ENCODE measurements at regions not wholly inside any gene's neighbourhood (a gene's known extent, or its start where the extent isn't known, plus 50 kb on each side); places are given as distances from the start of the nearest gene placed in this dataset.

- TF ChIP-seq CTCF (IDR thresholded peaks at IDR 0.05; ENCODE audit: insufficient read depth, low read depth, low read length) (no peak), EZH2 (IDR thresholded peaks at IDR 0.05; ENCODE audit: insufficient read depth, low read length) (no peak)
Measured at GRCh38 chr18:47461406-47461948, 210.0 kb upstream of the SKOR2 start.

All from astrocyte (in vitro differentiated cells and primary cell).